WTC11 (cell line): ENCODE measurements at regions not wholly inside any gene's neighbourhood (a gene's known extent, or its start where the extent isn't known, plus 50 kb on each side); places are given as distances from the start of the nearest gene placed in this dataset.

Source experiments
- ATAC-seq: fragments of 200-7000 bp; cut with Tn5 transposase; 2 replicates; pipeline ENCODE4 v1.10.0; 2021; ENCODE audit warnings: mild to moderate bottlenecking, moderate library complexity
- CTCF ChIA-PET: fragments of 300-600 bp; sonication (Branson Sonifier 250); formaldehyde crosslinking; loops from one replicate; lab custom pipeline; 2021; ENCODE audit warnings: antibody characterized with exemption; lab: Charles Lee
- POLR2A ChIA-PET: fragments of 350-600 bp; sonication (Branson Sonifier 250); formaldehyde crosslinking; loops from one replicate; lab custom pipeline; 2021; ENCODE audit warnings: antibody characterized with exemption; lab: Charles Lee
- DNase-seq: peaks from one replicate; pipeline ENCODE4 v3.0.0; 2021; ENCODE audit warnings: low spot score
- H3K27ac Mint-ChIP-seq: 2 replicates; pipeline ENCODE4 v1.8.0; 2021; ENCODE audit warnings: mixed read lengths
- H3K27me3 Mint-ChIP-seq: 2 replicates; pipeline ENCODE4 v1.8.0; 2021; ENCODE audit warnings: low read depth, mild to moderate bottlenecking, moderate library complexity, mixed read lengths
- H3K36me3 Mint-ChIP-seq: 2 replicates; pipeline ENCODE4 v1.8.0; 2021; ENCODE audit warnings: mixed read lengths
- H3K4me1 Mint-ChIP-seq: 2 replicates; pipeline ENCODE4 v1.8.0; 2022; ENCODE audit warnings: mixed read lengths
- H3K4me3 Mint-ChIP-seq: 2 replicates; pipeline ENCODE4 v1.8.0; 2021; ENCODE audit warnings: mild to moderate bottlenecking, moderate library complexity, mixed read lengths
- H3K9me3 Mint-ChIP-seq: 2 replicates; pipeline ENCODE4 v1.8.0; 2021; ENCODE audit warnings: mixed read lengths
- CREM ChIP-seq: sonication (generic); formaldehyde crosslinking; IDR thresholded peaks from 2 replicates; pipeline ENCODE4 v1.8.1; 2022; ENCODE audit warnings: mild to moderate bottlenecking, missing genetic modification reagents, moderate library complexity
- ELF4 ChIP-seq: sonication (generic); formaldehyde crosslinking; IDR thresholded peaks from 2 replicates; pipeline ENCODE4 v1.8.1; 2022; ENCODE audit warnings: low read depth, mild to moderate bottlenecking, moderate library complexity, missing genetic modification reagents
- ESRRA ChIP-seq: sonication (generic); formaldehyde crosslinking; IDR thresholded peaks from 2 replicates; pipeline ENCODE4 v1.8.1; 2022; ENCODE audit warnings: mild to moderate bottlenecking, missing genetic modification reagents, borderline replicate concordance
- GABPB1 ChIP-seq: sonication (generic); formaldehyde crosslinking; IDR thresholded peaks from 2 replicates; pipeline ENCODE4 v1.8.1; 2023; ENCODE audit warnings: mild to moderate bottlenecking, missing genetic modification reagents
- GRHL2 ChIP-seq: fragments of 250-450 bp; sonication (Bioruptor Pico); IDR thresholded peaks from 2 replicates; pipeline ENCODE4 v1.8.0; 2022; ENCODE audit warnings: mild to moderate bottlenecking, moderate library complexity; ENCODE audit not compliant: insufficient replicate concordance, severe bottlenecking
- GTF2I ChIP-seq: fragments of 250-450 bp; sonication (Bioruptor Pico); conservative IDR thresholded peaks from 2 replicates; pipeline ENCODE4 v1.4.0; 2021; ENCODE audit warnings: mild to moderate bottlenecking
- HMGA2 ChIP-seq: fragments of 250-450 bp; sonication (Bioruptor Pico); IDR thresholded peaks from 2 replicates; pipeline ENCODE4 v1.4.0; 2021; ENCODE audit warnings: mild to moderate bottlenecking, moderate library complexity
- MYBL2 ChIP-seq: sonication (generic); formaldehyde crosslinking; IDR thresholded peaks from 2 replicates; pipeline ENCODE4 v1.8.1; 2023; ENCODE audit warnings: mild to moderate bottlenecking, moderate library complexity, missing genetic modification reagents
- NFATC4 ChIP-seq: fragments of 250-450 bp; sonication (Bioruptor Pico); IDR thresholded peaks from 2 replicates; pipeline ENCODE4 v1.9.0; 2021; ENCODE audit warnings: mild to moderate bottlenecking
- NFYB ChIP-seq: sonication (generic); formaldehyde crosslinking; conservative IDR thresholded peaks from 2 replicates; pipeline ENCODE4 v1.8.0; 2022; ENCODE audit warnings: low read depth, missing genetic modification reagents
- RORB ChIP-seq: fragments of 250-450 bp; sonication (Bioruptor Pico); IDR thresholded peaks from 2 replicates; pipeline ENCODE4 v1.9.0; 2021; ENCODE audit warnings: mild to moderate bottlenecking
- SMAD3 ChIP-seq: sonication (generic); formaldehyde crosslinking; IDR thresholded peaks from 2 replicates; pipeline ENCODE4 v1.8.0; 2022; ENCODE audit warnings: missing genetic modification reagents, mild to moderate bottlenecking, borderline replicate concordance
- SOX15 ChIP-seq: fragments of 250-450 bp; sonication (Bioruptor Pico); IDR thresholded peaks from 2 replicates; pipeline ENCODE4 v1.9.0; 2021; ENCODE audit warnings: mild to moderate bottlenecking
- ZBTB21 ChIP-seq: sonication (generic); formaldehyde crosslinking; IDR thresholded peaks from 2 replicates; pipeline ENCODE4 v1.8.1; 2023; ENCODE audit warnings: mild to moderate bottlenecking, missing genetic modification reagents, borderline replicate concordance
- ZNF138 ChIP-seq: sonication (generic); formaldehyde crosslinking; conservative IDR thresholded peaks from 2 replicates; pipeline ENCODE4 v1.8.1; 2022; ENCODE audit warnings: mild to moderate bottlenecking, moderate library complexity, missing genetic modification reagents
- ZNF219 ChIP-seq: sonication (generic); formaldehyde crosslinking; IDR thresholded peaks from 2 replicates; pipeline ENCODE4 v1.8.0; 2023; ENCODE audit warnings: missing genetic modification reagents, mild to moderate bottlenecking, borderline replicate concordance
- ZNF263 ChIP-seq: sonication (generic); formaldehyde crosslinking; IDR thresholded peaks from 2 replicates; pipeline ENCODE4 v1.8.1; 2022; ENCODE audit warnings: low read depth, mild to moderate bottlenecking, moderate library complexity, missing genetic modification reagents
- ZNF317 ChIP-seq: sonication (generic); formaldehyde crosslinking; IDR thresholded peaks from 2 replicates; pipeline ENCODE4 v1.8.1; 2023; ENCODE audit warnings: low read depth, mild to moderate bottlenecking, moderate library complexity, missing genetic modification reagents, borderline replicate concordance
- ZNF416 ChIP-seq: fragments of 250-450 bp; sonication (Bioruptor Pico); IDR thresholded peaks from 2 replicates; pipeline ENCODE4 v1.9.0; 2021; ENCODE audit warnings: mild to moderate bottlenecking, inconsistent platforms
- TF ChIP-seq, protein P1 (sequence below): sonication (generic); formaldehyde crosslinking; IDR thresholded peaks from 2 replicates; pipeline ENCODE4 v1.8.1; 2023; ENCODE audit warnings: mild to moderate bottlenecking, missing genetic modification reagents, moderate library complexity
- TF ChIP-seq, protein P2 (sequence below): sonication (generic); formaldehyde crosslinking; conservative IDR thresholded peaks from 2 replicates; pipeline ENCODE4 v1.8.1; 2023; ENCODE audit warnings: mild to moderate bottlenecking, low read depth, missing genetic modification reagents, moderate library complexity
- TF ChIP-seq, protein P3 (sequence below): sonication (generic); formaldehyde crosslinking; IDR thresholded peaks from 2 replicates; pipeline ENCODE4 v1.8.1; 2022; ENCODE audit warnings: mild to moderate bottlenecking, missing genetic modification reagents, moderate library complexity, borderline replicate concordance
- TF ChIP-seq, protein P4 (sequence below): sonication (generic); formaldehyde crosslinking; IDR thresholded peaks from 2 replicates; pipeline ENCODE4 v1.8.1; 2023; ENCODE audit warnings: mild to moderate bottlenecking, missing genetic modification reagents
- TF ChIP-seq, protein P5 (sequence below): sonication (generic); formaldehyde crosslinking; IDR thresholded peaks from 2 replicates; pipeline ENCODE4 v1.8.0; 2023; ENCODE audit warnings: mild to moderate bottlenecking, missing genetic modification reagents
- TF ChIP-seq, protein P6 (sequence below): fragments of 250-450 bp; sonication (Bioruptor Pico); IDR thresholded peaks from 2 replicates; pipeline ENCODE4 v1.8.0; 2021; ENCODE audit warnings: mild to moderate bottlenecking

DNA sequence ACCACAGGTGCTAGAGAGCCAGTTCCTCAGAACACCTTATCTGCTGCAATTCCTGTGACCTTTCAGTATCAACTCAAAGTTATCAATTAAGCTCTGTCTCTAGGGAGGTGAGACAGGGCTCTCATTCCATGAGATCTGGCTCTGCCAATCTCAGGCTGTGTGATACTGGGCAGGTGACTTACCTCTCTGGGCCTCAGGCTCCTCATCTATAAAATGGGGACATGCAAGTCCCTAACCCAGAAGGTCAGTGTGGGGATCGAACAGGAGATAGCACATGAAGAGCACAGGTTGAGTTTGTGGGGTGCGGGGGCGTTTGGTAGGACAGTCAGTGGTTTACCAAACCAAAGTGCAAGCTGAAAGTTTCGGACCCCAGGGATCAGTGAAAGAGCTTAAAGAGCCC is 319.3 kb upstream of the CCL2 start:
- no peak for DNase-seq
- H3K4me1 Mint-ChIP-seq = peaks cover 32% of the 10 kb centered on the region
- H3K4me3 Mint-ChIP-seq = no peak overlapping the region
- H3K36me3 Mint-ChIP-seq = no peaks in the 10 kb centered on the region
- ATAC-seq = no peak
- no peaks in the 10 kb centered on the region for H3K9me3 Mint-ChIP-seq
- H3K27ac Mint-ChIP-seq = no peak overlapping the region
- CTCF ChIA-PET = interaction anchor here (1.1 to 1.3 kb wide), 2 partner anchors 13 to 211 kb away, joined by 3 read pairs; no protein-coding TSS in a partner anchor
- TF ChIP-seq MYBL2 (CRISPR knock-in tag) (no peak), ESRRA (CRISPR knock-in tag) (no peak), GRHL2 (no peak), ZNF317 (CRISPR knock-in tag) (no peak), SMAD3 (CRISPR knock-in tag) (no peak), GABPB1 (no peak), ZNF219 (no peak), ZNF416 (CRISPR knock-in tag) (no peak), SOX15 (CRISPR knock-in tag) (no peak), GTF2I (CRISPR knock-in tag) (no peak), ZNF263 (CRISPR knock-in tag) (no peak), ZBTB21 (no peak), NFATC4 (CRISPR knock-in tag) (no peak), ZNF138 (CRISPR knock-in tag) (no peak)
- TF ChIP-seq, protein P1, sequence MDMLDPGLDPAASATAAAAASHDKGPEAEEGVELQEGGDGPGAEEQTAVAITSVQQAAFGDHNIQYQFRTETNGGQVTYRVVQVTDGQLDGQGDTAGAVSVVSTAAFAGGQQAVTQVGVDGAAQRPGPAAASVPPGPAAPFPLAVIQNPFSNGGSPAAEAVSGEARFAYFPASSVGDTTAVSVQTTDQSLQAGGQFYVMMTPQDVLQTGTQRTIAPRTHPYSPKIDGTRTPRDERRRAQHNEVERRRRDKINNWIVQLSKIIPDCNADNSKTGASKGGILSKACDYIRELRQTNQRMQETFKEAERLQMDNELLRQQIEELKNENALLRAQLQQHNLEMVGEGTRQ = no peak
- TF ChIP-seq, protein P2, sequence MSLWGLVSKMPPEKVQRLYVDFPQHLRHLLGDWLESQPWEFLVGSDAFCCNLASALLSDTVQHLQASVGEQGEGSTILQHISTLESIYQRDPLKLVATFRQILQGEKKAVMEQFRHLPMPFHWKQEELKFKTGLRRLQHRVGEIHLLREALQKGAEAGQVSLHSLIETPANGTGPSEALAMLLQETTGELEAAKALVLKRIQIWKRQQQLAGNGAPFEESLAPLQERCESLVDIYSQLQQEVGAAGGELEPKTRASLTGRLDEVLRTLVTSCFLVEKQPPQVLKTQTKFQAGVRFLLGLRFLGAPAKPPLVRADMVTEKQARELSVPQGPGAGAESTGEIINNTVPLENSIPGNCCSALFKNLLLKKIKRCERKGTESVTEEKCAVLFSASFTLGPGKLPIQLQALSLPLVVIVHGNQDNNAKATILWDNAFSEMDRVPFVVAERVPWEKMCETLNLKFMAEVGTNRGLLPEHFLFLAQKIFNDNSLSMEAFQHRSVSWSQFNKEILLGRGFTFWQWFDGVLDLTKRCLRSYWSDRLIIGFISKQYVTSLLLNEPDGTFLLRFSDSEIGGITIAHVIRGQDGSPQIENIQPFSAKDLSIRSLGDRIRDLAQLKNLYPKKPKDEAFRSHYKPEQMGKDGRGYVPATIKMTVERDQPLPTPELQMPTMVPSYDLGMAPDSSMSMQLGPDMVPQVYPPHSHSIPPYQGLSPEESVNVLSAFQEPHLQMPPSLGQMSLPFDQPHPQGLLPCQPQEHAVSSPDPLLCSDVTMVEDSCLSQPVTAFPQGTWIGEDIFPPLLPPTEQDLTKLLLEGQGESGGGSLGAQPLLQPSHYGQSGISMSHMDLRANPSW (CRISPR knock-in tag) = no peak
- TF ChIP-seq, protein P3, sequence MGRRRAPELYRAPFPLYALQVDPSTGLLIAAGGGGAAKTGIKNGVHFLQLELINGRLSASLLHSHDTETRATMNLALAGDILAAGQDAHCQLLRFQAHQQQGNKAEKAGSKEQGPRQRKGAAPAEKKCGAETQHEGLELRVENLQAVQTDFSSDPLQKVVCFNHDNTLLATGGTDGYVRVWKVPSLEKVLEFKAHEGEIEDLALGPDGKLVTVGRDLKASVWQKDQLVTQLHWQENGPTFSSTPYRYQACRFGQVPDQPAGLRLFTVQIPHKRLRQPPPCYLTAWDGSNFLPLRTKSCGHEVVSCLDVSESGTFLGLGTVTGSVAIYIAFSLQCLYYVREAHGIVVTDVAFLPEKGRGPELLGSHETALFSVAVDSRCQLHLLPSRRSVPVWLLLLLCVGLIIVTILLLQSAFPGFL = no peak
- peaks cover 5% of the 10 kb centered on the region for H3K27me3 Mint-ChIP-seq
- POLR2A ChIA-PET = no interaction called here

DNA sequence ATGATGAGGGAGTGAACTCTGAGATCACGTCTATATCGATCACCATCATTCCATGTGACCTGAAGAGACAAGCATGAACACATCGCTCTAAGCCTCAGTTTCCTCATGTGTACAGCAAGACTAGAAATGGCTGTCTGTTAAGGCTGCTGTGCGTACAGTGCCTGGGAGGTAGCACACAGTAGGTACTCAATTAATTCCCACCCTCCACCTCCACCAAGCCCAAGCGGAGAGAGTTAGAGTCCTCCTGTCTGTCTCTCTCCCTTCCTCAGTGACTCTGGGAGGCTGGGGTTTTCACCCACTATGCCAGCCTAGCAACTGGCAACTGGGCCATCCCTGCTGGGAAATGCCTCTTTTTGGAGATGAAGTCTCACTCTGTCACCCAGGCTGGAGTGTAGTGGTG is 318.3 kb upstream of the CCL2 start:
- Mint-ChIP-seq H3K36me3 (no peaks in the 10 kb centered on the region), H3K4me1 (peaks cover 26% of the 10 kb centered on the region)
- no peak for TF ChIP-seq NFYB (CRISPR knock-in tag)
- no peak for TF ChIP-seq ELF4
- TF ChIP-seq, protein P4, sequence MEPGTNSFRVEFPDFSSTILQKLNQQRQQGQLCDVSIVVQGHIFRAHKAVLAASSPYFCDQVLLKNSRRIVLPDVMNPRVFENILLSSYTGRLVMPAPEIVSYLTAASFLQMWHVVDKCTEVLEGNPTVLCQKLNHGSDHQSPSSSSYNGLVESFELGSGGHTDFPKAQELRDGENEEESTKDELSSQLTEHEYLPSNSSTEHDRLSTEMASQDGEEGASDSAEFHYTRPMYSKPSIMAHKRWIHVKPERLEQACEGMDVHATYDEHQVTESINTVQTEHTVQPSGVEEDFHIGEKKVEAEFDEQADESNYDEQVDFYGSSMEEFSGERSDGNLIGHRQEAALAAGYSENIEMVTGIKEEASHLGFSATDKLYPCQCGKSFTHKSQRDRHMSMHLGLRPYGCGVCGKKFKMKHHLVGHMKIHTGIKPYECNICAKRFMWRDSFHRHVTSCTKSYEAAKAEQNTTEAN (CRISPR knock-in tag) = no peak
- TF ChIP-seq HMGA2 = no peak
- TF ChIP-seq RORB (CRISPR knock-in tag) = no peak
- TF ChIP-seq, protein P2 (CRISPR knock-in tag) = no peak
- TF ChIP-seq CREM (CRISPR knock-in tag) = no peak
- no peak for TF ChIP-seq MYBL2 (CRISPR knock-in tag)
- TF ChIP-seq, protein P5, sequence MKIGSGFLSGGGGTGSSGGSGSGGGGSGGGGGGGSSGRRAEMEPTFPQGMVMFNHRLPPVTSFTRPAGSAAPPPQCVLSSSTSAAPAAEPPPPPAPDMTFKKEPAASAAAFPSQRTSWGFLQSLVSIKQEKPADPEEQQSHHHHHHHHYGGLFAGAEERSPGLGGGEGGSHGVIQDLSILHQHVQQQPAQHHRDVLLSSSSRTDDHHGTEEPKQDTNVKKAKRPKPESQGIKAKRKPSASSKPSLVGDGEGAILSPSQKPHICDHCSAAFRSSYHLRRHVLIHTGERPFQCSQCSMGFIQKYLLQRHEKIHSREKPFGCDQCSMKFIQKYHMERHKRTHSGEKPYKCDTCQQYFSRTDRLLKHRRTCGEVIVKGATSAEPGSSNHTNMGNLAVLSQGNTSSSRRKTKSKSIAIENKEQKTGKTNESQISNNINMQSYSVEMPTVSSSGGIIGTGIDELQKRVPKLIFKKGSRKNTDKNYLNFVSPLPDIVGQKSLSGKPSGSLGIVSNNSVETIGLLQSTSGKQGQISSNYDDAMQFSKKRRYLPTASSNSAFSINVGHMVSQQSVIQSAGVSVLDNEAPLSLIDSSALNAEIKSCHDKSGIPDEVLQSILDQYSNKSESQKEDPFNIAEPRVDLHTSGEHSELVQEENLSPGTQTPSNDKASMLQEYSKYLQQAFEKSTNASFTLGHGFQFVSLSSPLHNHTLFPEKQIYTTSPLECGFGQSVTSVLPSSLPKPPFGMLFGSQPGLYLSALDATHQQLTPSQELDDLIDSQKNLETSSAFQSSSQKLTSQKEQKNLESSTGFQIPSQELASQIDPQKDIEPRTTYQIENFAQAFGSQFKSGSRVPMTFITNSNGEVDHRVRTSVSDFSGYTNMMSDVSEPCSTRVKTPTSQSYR (CRISPR knock-in tag) = no peak
- TF ChIP-seq GTF2I (CRISPR knock-in tag) = no peak
- TF ChIP-seq, protein P6, sequence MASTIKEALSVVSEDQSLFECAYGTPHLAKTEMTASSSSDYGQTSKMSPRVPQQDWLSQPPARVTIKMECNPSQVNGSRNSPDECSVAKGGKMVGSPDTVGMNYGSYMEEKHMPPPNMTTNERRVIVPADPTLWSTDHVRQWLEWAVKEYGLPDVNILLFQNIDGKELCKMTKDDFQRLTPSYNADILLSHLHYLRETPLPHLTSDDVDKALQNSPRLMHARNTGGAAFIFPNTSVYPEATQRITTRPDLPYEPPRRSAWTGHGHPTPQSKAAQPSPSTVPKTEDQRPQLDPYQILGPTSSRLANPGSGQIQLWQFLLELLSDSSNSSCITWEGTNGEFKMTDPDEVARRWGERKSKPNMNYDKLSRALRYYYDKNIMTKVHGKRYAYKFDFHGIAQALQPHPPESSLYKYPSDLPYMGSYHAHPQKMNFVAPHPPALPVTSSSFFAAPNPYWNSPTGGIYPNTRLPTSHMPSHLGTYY (CRISPR knock-in tag) = no peak

More for the DNA sequence above, 318.3 kb upstream of the CCL2 start:
- ATAC-seq (no peak), DNase-seq (no peak)
- Mint-ChIP-seq H3K9me3 (no peaks in the 10 kb centered on the region), H3K27ac (no peak overlapping the region), H3K4me3 (no peak overlapping the region), H3K27me3 (peaks cover 5% of the 10 kb centered on the region)
- ChIA-PET CTCF (interaction anchor here (3.2 kb wide), 1 partner anchor 13 kb away, joined by 11 read pairs; no protein-coding TSS in a partner anchor), POLR2A (no interaction called here)
